ENCODE measurements at regions not wholly inside any gene's neighbourhood (a gene's known extent, or its start where the extent isn't known, plus 50 kb on each side); places are given as distances from the start of the nearest gene placed in this dataset.
A peak's percentile ranks its signal among the peaks of the same experiment; 100 is the strongest.

GRCh38 chr1:204736836-204737235 lies 51.3 kb upstream of the LRRN2 start:
- Histone ChIP-seq H3K27ac (ENCODE audit: low read length) (no peak overlapping the region), H3K36me3 (ENCODE audit: control insufficient read depth, insufficient read depth, low read length) (no peaks in the 10 kb centered on the region), H3K4me3 (ENCODE audit: low read length) (no peak overlapping the region), H3K9me3 (ENCODE audit: control insufficient read depth, low read depth, low read length) (no peaks in the 10 kb centered on the region), H3K27me3 (ENCODE audit: control insufficient read depth, insufficient read depth, low read length) (peaks cover 7% of the 10 kb centered on the region), H3K4me1 (ENCODE audit: control insufficient read depth, insufficient read depth, low read length) (no peaks in the 10 kb centered on the region)
- WGBS (ENCODE audit: insufficient coverage, low lambda C conversion rate), result 80% methylated on average over 1 of the region's 3 CpGs
- DNase-seq, result no peak

- Histone ChIP-seq H3K27me3 (ENCODE audit: control insufficient read depth, insufficient read depth, low read length) (peaks cover 7% of the 10 kb centered on the region), H3K4me1 (ENCODE audit: control insufficient read depth, insufficient read depth, low read length) (no peaks in the 10 kb centered on the region), H3K36me3 (ENCODE audit: control insufficient read depth, insufficient read depth, low read length) (no peaks in the 10 kb centered on the region), H3K9me3 (ENCODE audit: control insufficient read depth, low read depth, low read length) (no peaks in the 10 kb centered on the region), H3K4me3 (ENCODE audit: low read length) (no peak overlapping the region), H3K27ac (ENCODE audit: low read length) (no peak overlapping the region)
- no peak for DNase-seq
- WGBS (ENCODE audit: insufficient coverage, low lambda C conversion rate), result 100% methylated on average over 1 of the region's 1 CpG
Observed at GRCh38 chr1:204738506-204738905, 53.0 kb upstream of the LRRN2 start.

GRCh38 chr1:204740354-204740753 lies 54.8 kb upstream of the LRRN2 start:
- H3K4me3 ChIP-seq (ENCODE audit: low read length), result no peak overlapping the region
- H3K27me3 ChIP-seq (ENCODE audit: control insufficient read depth, insufficient read depth, low read length), result peaks cover 4% of the 10 kb centered on the region
- no peaks in the 10 kb centered on the region for H3K9me3 ChIP-seq (ENCODE audit: control insufficient read depth, low read depth, low read length)
- H3K27ac ChIP-seq (ENCODE audit: low read length), result no peak overlapping the region
- DNase-seq, result no peak
- H3K4me1 ChIP-seq (ENCODE audit: control insufficient read depth, insufficient read depth, low read length), result no peaks in the 10 kb centered on the region
- H3K36me3 ChIP-seq (ENCODE audit: control insufficient read depth, insufficient read depth, low read length), result no peaks in the 10 kb centered on the region

- WGBS (ENCODE audit: insufficient coverage, low lambda C conversion rate), result 100% methylated on average over 1 of the region's 1 CpG
- no peak for DNase-seq
- Histone ChIP-seq H3K27ac (ENCODE audit: low read length) (no peak overlapping the region), H3K9me3 (ENCODE audit: control insufficient read depth, low read depth, low read length) (no peaks in the 10 kb centered on the region), H3K4me1 (ENCODE audit: control insufficient read depth, insufficient read depth, low read length) (no peaks in the 10 kb centered on the region), H3K4me3 (ENCODE audit: low read length) (no peak overlapping the region), H3K27me3 (ENCODE audit: control insufficient read depth, insufficient read depth, low read length) (peaks cover 4% of the 10 kb centered on the region), H3K36me3 (ENCODE audit: control insufficient read depth, insufficient read depth, low read length) (no peaks in the 10 kb centered on the region)
Observed at GRCh38 chr1:204741440-204741839, 55.9 kb upstream of the LRRN2 start.

DNA sequence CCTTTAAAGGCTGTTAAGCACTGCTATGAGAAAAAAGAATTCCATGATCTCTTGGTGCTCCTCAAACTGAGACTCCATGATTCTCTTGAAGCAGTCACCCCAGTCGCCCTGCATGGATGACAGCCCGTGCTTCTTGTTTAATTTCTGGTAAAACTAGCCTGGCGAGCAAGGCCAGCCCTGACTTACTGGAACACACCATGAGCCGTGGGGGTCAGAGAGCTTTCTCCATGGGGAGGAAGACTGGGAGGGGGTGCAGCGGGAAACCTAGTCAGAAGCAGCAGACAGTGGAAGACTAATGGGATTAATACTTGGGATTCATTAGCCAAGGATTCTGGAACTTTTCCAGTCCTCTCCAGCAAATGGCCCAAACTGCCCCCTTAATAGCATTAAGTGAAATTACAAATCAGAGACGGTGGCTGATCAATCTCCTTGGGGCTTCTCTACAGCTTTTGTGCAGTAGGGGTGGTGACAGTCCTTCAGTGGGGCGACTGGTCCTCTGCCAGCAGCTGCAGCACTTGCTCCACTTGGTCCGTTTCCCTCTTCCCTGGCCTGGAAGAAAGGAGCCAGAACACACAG lies 57.2 kb upstream of the LRRN2 start:
- no peak for DNase-seq
- H3K9me3 ChIP-seq (ENCODE audit: control insufficient read depth, low read depth, low read length), result no peaks in the 10 kb centered on the region
- no peaks in the 10 kb centered on the region for H3K36me3 ChIP-seq (ENCODE audit: control insufficient read depth, insufficient read depth, low read length)
- no peaks in the 10 kb centered on the region for H3K4me1 ChIP-seq (ENCODE audit: control insufficient read depth, insufficient read depth, low read length)
- H3K4me3 ChIP-seq (ENCODE audit: low read length), result no peak overlapping the region
- no peak overlapping the region for H3K27ac ChIP-seq (ENCODE audit: low read length)
- peaks cover 4% of the 10 kb centered on the region for H3K27me3 ChIP-seq (ENCODE audit: control insufficient read depth, insufficient read depth, low read length)
- WGBS (ENCODE audit: insufficient coverage, low lambda C conversion rate), result no CpG with 5 or more reads among the region's 8 CpGs

DNA sequence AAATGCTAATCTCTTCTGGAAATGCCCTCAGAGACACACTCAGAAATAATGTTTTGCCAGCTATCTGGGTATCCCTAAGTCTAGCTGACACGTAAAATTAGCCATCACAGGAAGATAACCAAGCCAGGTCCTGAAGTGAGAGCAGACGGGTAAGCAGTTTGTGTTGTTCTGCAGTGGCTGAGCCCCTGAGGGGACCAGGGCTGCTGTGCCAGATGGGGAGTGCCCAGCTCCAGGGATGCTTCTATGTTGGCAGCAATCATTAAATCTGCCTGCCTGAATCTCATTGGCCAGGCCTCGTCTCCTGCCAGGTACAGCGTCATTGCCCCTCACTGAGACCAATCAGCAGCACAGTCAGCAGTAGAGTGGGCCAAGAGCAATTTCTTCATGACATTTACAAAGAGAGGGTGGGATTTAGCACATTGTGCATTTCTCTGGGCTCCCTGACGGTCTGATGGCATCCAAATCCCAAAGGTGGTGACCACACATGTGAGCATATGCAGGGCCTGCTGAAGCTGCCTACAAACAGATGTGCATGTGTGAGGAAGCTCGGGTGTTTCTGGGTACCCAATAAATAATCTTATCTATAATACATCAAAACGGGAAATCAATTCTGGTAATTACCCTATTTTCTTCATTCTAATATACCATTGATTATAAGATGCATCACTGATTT lies 58.7 kb upstream of the LRRN2 start:
- no peak for DNase-seq
- H3K9me3 ChIP-seq (ENCODE audit: control insufficient read depth, low read depth, low read length), result no peaks in the 10 kb centered on the region
- no peaks in the 10 kb centered on the region for H3K36me3 ChIP-seq (ENCODE audit: control insufficient read depth, insufficient read depth, low read length)
- no peak overlapping the region for H3K4me3 ChIP-seq (ENCODE audit: low read length)
- WGBS (ENCODE audit: insufficient coverage, low lambda C conversion rate), result no CpG with 5 or more reads among the region's 7 CpGs
- no peaks in the 10 kb centered on the region for H3K4me1 ChIP-seq (ENCODE audit: control insufficient read depth, insufficient read depth, low read length)
- no peak overlapping the region for H3K27ac ChIP-seq (ENCODE audit: low read length)
- peaks cover 4% of the 10 kb centered on the region for H3K27me3 ChIP-seq (ENCODE audit: control insufficient read depth, insufficient read depth, low read length)

DNA sequence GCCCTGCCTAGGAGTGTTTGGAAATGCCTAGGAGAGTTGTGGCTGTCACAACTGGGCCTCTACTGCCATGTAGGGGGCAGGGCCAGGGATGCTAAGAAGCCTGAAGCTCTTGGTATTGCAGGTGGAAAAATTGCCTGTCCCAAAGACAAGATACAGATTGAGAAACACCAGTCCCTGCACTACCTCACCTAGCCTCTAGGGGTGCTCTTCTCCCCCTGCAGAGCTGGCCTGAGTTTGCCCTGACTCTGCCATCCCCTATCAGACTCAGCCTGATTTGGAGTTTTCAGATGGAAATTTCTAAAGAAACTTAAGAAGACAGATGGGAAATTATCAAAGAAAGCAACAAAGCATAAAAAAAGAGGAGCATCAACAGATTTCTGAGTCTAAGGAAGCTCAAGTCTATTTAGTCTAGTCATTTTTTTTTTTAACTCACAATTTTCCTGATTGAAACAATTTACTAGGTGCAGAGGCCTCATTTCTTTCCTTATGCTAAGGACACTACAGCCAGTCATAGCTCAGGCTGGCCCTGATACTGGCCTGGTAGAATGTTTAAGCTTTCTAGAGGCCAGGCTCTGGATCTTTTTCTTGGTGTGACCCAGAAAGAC lies 61.4 kb upstream of the LRRN2 start:
- H3K9me3 ChIP-seq (ENCODE audit: control insufficient read depth, low read depth, low read length), result peaks cover 1% of the 10 kb centered on the region
- peak; percentile 20 to 23 for DNase-seq

DNA sequence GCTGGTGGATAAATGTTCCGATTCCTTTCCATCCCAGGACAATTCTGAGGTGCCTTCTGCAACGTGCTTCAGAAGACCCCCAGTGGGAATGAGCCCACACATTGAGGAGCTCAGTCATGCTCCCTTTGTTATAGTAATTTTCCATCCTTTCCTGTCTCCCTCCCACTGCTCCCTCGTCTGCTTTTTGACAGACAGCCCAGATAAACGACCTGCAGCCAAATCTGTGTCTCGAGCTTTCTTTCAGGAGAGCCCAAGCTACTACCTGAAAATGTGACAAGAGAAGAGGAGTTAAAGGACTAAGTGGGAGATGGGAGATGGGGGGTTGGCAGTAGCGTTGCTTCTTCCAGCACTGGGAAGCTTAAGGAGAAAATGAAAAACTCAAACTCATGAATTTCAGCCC lies 65.9 kb upstream of the LRRN2 start:
- no peaks in the 10 kb centered on the region for H3K27me3 ChIP-seq (ENCODE audit: control insufficient read depth, insufficient read depth, low read length)
- DNase-seq, result no peak
- no peaks in the 10 kb centered on the region for H3K4me1 ChIP-seq (ENCODE audit: control insufficient read depth, insufficient read depth, low read length)
- WGBS (ENCODE audit: insufficient coverage, low lambda C conversion rate), result 43% methylated on average over 2 of the region's 6 CpGs
- H3K9me3 ChIP-seq (ENCODE audit: control insufficient read depth, low read depth, low read length), result peaks cover 6% of the 10 kb centered on the region
- H3K36me3 ChIP-seq (ENCODE audit: control insufficient read depth, insufficient read depth, low read length), result no peaks in the 10 kb centered on the region
- no peak overlapping the region for H3K27ac ChIP-seq (ENCODE audit: low read length)
- H3K4me3 ChIP-seq (ENCODE audit: low read length), result no peak overlapping the region

More for the DNA sequence above, 61.4 kb upstream of the LRRN2 start:
- no peak overlapping the region for H3K27ac ChIP-seq (ENCODE audit: low read length)
- no peaks in the 10 kb centered on the region for H3K36me3 ChIP-seq (ENCODE audit: control insufficient read depth, insufficient read depth, low read length)
- no peak overlapping the region for H3K4me3 ChIP-seq (ENCODE audit: low read length)
- H3K27me3 ChIP-seq (ENCODE audit: control insufficient read depth, insufficient read depth, low read length), result peaks cover 4% of the 10 kb centered on the region
- H3K4me1 ChIP-seq (ENCODE audit: control insufficient read depth, insufficient read depth, low read length), result no peaks in the 10 kb centered on the region

GRCh38 chr1:204751883-204752687 lies 66.5 kb upstream of the LRRN2 start:
- peaks cover 6% of the 10 kb centered on the region for H3K9me3 ChIP-seq (ENCODE audit: control insufficient read depth, low read depth, low read length)

DNA sequence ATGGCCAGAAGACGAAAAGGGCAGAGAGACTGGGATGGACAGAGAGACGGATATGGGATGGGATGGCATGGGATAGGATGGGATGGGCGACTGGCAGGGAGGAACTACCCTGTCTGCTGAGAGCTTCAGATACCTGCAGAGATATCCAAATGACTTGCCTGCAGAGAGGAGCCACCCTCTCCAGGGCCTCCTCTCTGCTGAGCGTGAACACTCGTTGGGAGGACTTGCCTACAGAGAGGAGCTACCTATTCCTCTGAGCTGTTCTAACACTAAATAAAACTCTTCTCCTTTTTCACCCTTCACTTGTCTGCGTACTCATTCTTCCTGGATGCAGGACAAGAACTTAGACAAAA lies 67.1 kb upstream of the LRRN2 start:
- DNase-seq, result no peak
- 100% methylated on average over 1 of the region's 6 CpGs for WGBS (ENCODE audit: insufficient coverage, low lambda C conversion rate)
- H3K4me1 ChIP-seq (ENCODE audit: control insufficient read depth, insufficient read depth, low read length), result no peaks in the 10 kb centered on the region
- no peak overlapping the region for H3K27ac ChIP-seq (ENCODE audit: low read length)
- peaks cover 6% of the 10 kb centered on the region for H3K9me3 ChIP-seq (ENCODE audit: control insufficient read depth, low read depth, low read length)
- no peak overlapping the region for H3K4me3 ChIP-seq (ENCODE audit: low read length)
- H3K27me3 ChIP-seq (ENCODE audit: control insufficient read depth, insufficient read depth, low read length), result no peaks in the 10 kb centered on the region
- H3K36me3 ChIP-seq (ENCODE audit: control insufficient read depth, insufficient read depth, low read length), result no peaks in the 10 kb centered on the region

More at GRCh38 chr1:204751883-204752687, 66.5 kb upstream of the LRRN2 start:
- WGBS (ENCODE audit: insufficient coverage, low lambda C conversion rate), result no CpG with 5 or more reads among the region's 24 CpGs
- Histone ChIP-seq H3K4me1 (ENCODE audit: control insufficient read depth, insufficient read depth, low read length) (no peaks in the 10 kb centered on the region), H3K36me3 (ENCODE audit: control insufficient read depth, insufficient read depth, low read length) (no peaks in the 10 kb centered on the region), H3K4me3 (ENCODE audit: low read length) (no peak overlapping the region), H3K27ac (ENCODE audit: low read length) (no peak overlapping the region), H3K27me3 (ENCODE audit: control insufficient read depth, insufficient read depth, low read length) (no peaks in the 10 kb centered on the region)
- DNase-seq, result no peak
